NT2/D1 (cell line): ENCODE measurements at regions not wholly inside any gene's neighbourhood (a gene's known extent, or its start where the extent isn't known, plus 50 kb on each side); places are given as distances from the start of the nearest gene placed in this dataset.

Experiments used
- DNase-seq: peaks from one replicate; pipeline ENCODE4 v3.0.0-alpha.2; 2011; ENCODE audit warnings: low read depth, low spot score
- H3K27me3 ChIP-seq: 2 replicates; pipeline ENCODE4 v1.6.0; 2011; ENCODE audit warnings: mild to moderate bottlenecking; ENCODE audit not compliant: insufficient read length, insufficient read depth
- H3K36me3 ChIP-seq: 2 replicates; pipeline ENCODE4 v1.6.1; 2011; ENCODE audit warnings: mild to moderate bottlenecking, low read length, mixed read lengths; ENCODE audit not compliant: insufficient read depth, insufficient read length
- H3K4me1 ChIP-seq: 2 replicates; pipeline ENCODE4 v1.5.1; 2011; ENCODE audit not compliant: insufficient read depth, insufficient read length
- H3K4me3 ChIP-seq: 2 replicates; pipeline ENCODE4 v1.5.1; 2011; ENCODE audit warnings: low read depth; ENCODE audit not compliant: insufficient read length
- H3K9ac ChIP-seq: 2 replicates; pipeline ENCODE4 v1.6.0; 2011; ENCODE audit warnings: low read depth; ENCODE audit not compliant: insufficient read length
- H3K9me3 ChIP-seq: 2 replicates; pipeline ENCODE4 v1.5.1; 2011; ENCODE audit warnings: mild to moderate bottlenecking, low read length; ENCODE audit not compliant: insufficient read depth
- SUZ12 ChIP-seq: IDR thresholded peaks from 2 replicates; pipeline ENCODE4 v1.6.1; 2011; ENCODE audit not compliant: insufficient read length, insufficient read depth; ENCODE audit errors: extremely low read depth
- YY1 ChIP-seq: IDR thresholded peaks from 2 replicates; pipeline ENCODE4 v1.6.1; 2011; ENCODE audit not compliant: insufficient read length, insufficient read depth
- ZNF274 ChIP-seq: IDR thresholded peaks from 2 replicates; pipeline ENCODE4 v1.6.1; 2011; ENCODE audit warnings: mild to moderate bottlenecking, low read depth, low read length

- no peaks in the 10 kb centered on the region for H3K36me3 ChIP-seq
- no peaks in the 10 kb centered on the region for H3K4me1 ChIP-seq
- H3K9ac ChIP-seq = no peak overlapping the region
- no peaks in the 10 kb centered on the region for H3K27me3 ChIP-seq
- H3K4me3 ChIP-seq = no peak overlapping the region
- TF ChIP-seq YY1 (no peak), ZNF274 (no peak), SUZ12 (no peak)
- no peak for DNase-seq
- H3K9me3 ChIP-seq = no peaks in the 10 kb centered on the region
Observed at GRCh38 chr13:85543144-85543543, 256.1 kb downstream of the SLITRK6 start.

GRCh38 chr13:85541476-85541875 lies 257.7 kb downstream of the SLITRK6 start:
- H3K36me3 ChIP-seq = no peaks in the 10 kb centered on the region
- DNase-seq = no peak
- H3K4me1 ChIP-seq = no peaks in the 10 kb centered on the region
- no peak overlapping the region for H3K4me3 ChIP-seq
- no peaks in the 10 kb centered on the region for H3K27me3 ChIP-seq
- no peaks in the 10 kb centered on the region for H3K9me3 ChIP-seq
- TF ChIP-seq YY1 = no peak
- no peak for TF ChIP-seq ZNF274
- no peak for TF ChIP-seq SUZ12
- H3K9ac ChIP-seq = no peak overlapping the region

- H3K4me3 ChIP-seq = no peak overlapping the region
- no peaks in the 10 kb centered on the region for H3K4me1 ChIP-seq
- H3K9me3 ChIP-seq = no peaks in the 10 kb centered on the region
- H3K36me3 ChIP-seq = no peaks in the 10 kb centered on the region
- no peak for TF ChIP-seq ZNF274
- no peak for TF ChIP-seq YY1
- TF ChIP-seq SUZ12 = no peak
- H3K27me3 ChIP-seq = no peaks in the 10 kb centered on the region
- no peak for DNase-seq
- H3K9ac ChIP-seq = no peak overlapping the region
Observed at GRCh38 chr13:85538957-85539356, 260.3 kb downstream of the SLITRK6 start.

GRCh38 chr13:85537601-85538000 lies 261.6 kb downstream of the SLITRK6 start:
- DNase-seq = no peak
- Histone ChIP-seq H3K27me3 (no peaks in the 10 kb centered on the region), H3K4me3 (no peak overlapping the region), H3K36me3 (no peaks in the 10 kb centered on the region), H3K4me1 (no peaks in the 10 kb centered on the region), H3K9me3 (no peaks in the 10 kb centered on the region), H3K9ac (no peak overlapping the region)
- TF ChIP-seq ZNF274 (no peak), YY1 (no peak), SUZ12 (no peak)

- Histone ChIP-seq H3K4me3 (no peak overlapping the region), H3K9ac (no peak overlapping the region), H3K4me1 (no peaks in the 10 kb centered on the region), H3K36me3 (no peaks in the 10 kb centered on the region), H3K27me3 (no peaks in the 10 kb centered on the region), H3K9me3 (no peaks in the 10 kb centered on the region)
- no peak for DNase-seq
- TF ChIP-seq ZNF274 (no peak), YY1 (no peak), SUZ12 (no peak)
Observed at GRCh38 chr13:85536706-85537105, 262.5 kb downstream of the SLITRK6 start.

- no peaks in the 10 kb centered on the region for H3K27me3 ChIP-seq
- TF ChIP-seq ZNF274 (no peak), SUZ12 (no peak), YY1 (no peak)
- no peaks in the 10 kb centered on the region for H3K4me1 ChIP-seq
- H3K9ac ChIP-seq = no peak overlapping the region
- no peaks in the 10 kb centered on the region for H3K9me3 ChIP-seq
- H3K4me3 ChIP-seq = no peak overlapping the region
- no peaks in the 10 kb centered on the region for H3K36me3 ChIP-seq
- no peak for DNase-seq
Observed at GRCh38 chr13:85535316-85536084, 263.7 kb downstream of the SLITRK6 start.

GRCh38 chr13:85533911-85534310 lies 265.3 kb downstream of the SLITRK6 start:
- Histone ChIP-seq H3K9me3 (no peaks in the 10 kb centered on the region), H3K27me3 (no peaks in the 10 kb centered on the region), H3K9ac (no peak overlapping the region), H3K4me3 (no peak overlapping the region), H3K36me3 (no peaks in the 10 kb centered on the region), H3K4me1 (no peaks in the 10 kb centered on the region)
- no peak for DNase-seq
- TF ChIP-seq SUZ12 (no peak), ZNF274 (no peak), YY1 (no peak)

GRCh38 chr13:85529218-85529594 lies 270.0 kb downstream of the SLITRK6 start:
- Histone ChIP-seq H3K9ac (no peak overlapping the region), H3K27me3 (no peaks in the 10 kb centered on the region), H3K36me3 (no peaks in the 10 kb centered on the region), H3K4me3 (no peak overlapping the region), H3K9me3 (no peaks in the 10 kb centered on the region), H3K4me1 (no peaks in the 10 kb centered on the region)
- DNase-seq = no peak
- no peak for TF ChIP-seq SUZ12
- TF ChIP-seq ZNF274 = no peak
- TF ChIP-seq YY1 = no peak
